NCI-H2081 treated with DMSO at 0.1 percent for 48 hours (cell line): ENCODE measurements at regions not wholly inside any gene's neighbourhood (a gene's known extent, or its start where the extent isn't known, plus 50 kb on each side); places are given as distances from the start of the nearest gene placed in this dataset.
"Not testable (repeated sequence)": the region's sequence is repeated elsewhere in the genome, so short reads cannot be mapped to it uniquely, and the experiment has no call there.

ENCODE experiments used
- DNase-seq: peaks from one replicate; lab custom pipeline; 2025; lab: John Stamatoyannopoulos, UW

- DNase-seq: no peak
These were observed 166.2 kb upstream of the CHD6 start for GRCh38 chr20:41784209-41784958.

DNA sequence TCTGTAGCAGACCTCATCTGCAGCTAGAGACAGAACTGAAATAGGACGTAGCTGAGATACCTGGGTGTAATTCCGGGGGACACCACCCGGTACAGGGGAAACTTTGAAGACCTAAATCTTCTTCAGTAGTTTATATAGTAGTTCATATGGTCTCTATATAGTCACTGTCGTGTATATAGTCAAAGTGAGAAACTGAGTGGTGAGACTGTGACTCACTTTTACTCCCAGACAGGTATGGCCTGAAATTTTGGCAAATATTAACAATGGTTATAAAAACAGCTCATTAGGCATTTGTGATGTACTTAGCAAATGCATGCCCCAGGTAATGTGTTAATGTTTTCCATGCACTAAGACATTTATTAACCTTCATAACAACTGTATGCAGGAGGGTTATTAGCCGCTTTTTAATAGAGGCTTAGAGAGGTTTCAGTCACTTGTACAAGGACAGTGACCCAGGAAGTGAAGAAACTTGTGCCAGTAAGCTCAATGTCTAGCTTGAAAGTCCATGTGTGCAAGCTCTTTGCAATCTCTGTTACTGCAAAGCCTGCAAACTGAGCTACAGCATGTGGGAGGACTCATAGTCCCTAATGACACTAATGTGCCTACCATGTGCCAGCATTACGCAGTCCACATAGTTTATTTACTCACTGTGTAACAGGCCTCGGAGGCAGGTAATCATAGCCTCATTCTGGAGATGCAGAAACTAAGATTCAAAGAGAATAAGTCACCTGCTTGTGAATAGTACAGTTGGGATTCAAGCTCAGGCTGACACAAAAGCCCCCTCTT, 165.4 kb upstream of the CHD6 start:
- DNase-seq: no peak

GRCh38 chr20:41782730-41783406, 164.7 kb upstream of the CHD6 start:
- no peak for DNase-seq

DNA sequence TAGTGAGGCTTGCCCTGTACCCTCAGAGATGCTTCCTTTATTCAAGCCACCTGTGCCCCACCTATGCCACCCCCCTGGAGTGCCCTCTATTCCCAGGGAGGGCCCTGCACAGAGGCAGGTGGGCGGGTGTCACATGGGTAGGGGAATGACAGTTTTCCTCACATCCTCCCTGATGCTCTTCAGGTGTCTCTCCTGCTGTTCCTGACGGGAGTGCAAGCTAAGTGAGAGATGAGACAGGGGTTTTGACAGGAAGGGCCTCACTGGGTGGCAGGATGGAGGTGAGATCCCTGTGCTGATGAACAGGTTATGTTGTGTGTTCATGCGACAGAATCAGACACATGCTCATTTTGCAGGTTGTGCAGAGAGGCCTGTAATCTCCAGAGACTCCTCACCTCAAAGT, 164.1 kb upstream of the CHD6 start:
- DNase-seq: no peak

DNA sequence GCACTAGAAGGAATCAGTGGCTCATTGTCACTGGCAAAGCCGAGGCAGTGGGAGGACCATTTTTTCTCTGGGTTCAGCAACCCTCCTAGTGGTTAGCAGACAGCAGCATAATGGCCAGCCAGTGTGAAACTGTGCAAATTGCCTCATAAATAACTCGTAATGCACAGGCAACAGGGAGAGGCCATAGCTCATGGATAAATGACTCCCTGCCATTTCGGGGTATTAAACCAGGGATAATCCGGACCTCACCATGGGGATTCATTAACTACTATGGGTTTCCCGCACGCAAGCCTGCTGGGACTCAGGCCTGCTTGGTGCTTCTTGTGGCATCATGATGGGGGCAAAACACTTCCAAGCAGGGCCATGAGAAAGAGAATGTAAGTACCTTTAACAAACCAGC, 158.2 kb upstream of the CHD6 start:
- DNase-seq: no peak

GRCh38 chr20:41774291-41774690, 156.1 kb upstream of the CHD6 start:
- DNase-seq: no peak

DNA sequence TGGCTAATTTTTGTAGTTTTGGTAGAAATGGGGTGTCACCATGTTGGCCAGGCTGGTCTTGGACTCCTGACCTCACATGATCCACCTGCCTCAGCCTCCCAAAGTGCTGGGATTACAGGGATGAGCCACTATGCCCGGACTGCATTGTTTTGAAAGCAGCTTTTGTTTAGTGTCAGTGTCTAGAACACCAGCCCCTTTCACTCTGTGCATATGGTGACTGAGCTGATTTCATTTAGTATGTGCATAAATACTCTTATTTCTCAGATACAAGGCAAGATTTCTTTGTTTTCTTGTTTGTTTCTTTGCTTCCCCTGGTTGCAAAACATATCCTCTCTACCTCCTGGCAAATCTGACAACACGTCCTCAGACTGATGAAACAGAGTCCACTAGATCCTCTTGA, 152.8 kb upstream of the CHD6 start:
- no peak for DNase-seq

DNA sequence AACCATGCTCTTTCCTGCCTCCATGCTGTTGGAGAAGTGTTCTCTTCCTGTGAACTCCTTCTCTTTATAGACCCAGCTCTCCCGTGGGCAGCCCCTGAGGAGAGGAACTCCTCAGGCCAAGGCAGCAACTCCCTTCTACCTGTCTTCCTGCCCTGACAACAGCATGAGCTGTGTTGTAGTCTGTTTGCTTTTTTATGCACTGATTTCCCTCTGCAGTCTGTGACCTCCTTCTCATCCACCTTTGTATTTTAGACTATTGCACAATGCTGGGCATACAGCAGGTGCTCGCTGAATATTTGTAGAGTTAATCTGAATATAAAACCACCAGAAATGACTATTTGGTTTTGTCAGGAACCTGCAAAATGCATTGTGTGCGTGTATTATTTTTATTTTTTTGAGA, 152.2 kb upstream of the CHD6 start:
- no peak for DNase-seq

DNA sequence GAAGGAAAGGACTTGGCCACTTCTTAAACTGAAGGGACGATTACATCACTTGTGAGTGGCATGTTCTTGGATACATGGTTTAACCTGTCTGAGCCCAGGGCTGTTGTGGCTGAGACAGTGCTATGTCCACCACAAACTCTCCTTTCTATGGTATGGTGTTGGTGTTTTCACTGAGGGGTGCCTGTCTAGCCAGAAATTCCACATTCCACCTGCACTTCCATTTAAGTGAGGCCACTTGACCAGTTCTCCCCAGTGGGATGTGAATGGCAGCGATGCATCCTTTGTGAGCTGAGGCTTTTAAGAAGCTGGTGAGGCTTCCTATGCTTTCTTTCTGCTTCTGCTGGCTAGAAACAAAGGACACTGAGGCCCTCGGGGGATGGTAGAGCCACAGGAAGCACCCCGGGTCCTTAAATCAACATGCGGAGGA, 151.4 kb upstream of the CHD6 start:
- DNase-seq: no peak

GRCh38 chr20:41750137-41750536, 132.0 kb upstream of the CHD6 start:
- no peak for DNase-seq

GRCh38 chr20:41748756-41749582, 130.8 kb upstream of the CHD6 start:
- DNase-seq: no peak

DNA sequence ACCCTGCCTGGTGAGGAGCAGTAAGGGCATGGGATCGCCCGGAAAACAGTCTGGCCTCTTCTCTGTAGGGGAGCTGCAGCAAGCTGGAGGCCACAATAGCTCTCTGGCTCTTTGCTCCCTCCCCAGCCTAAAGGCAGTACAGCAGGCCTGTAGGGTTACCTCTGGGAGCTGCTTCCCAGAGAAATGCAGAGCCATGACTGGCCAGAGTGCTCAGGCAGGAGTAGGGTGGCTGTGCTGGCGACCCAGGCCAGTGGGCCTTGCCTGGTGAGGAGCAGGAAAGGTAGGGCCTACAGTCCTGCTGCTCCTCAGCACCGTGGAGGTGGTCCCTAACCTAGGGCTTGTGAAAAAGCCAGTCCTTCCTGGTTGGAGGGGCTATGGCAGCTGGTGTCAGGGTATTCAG, 129.9 kb upstream of the CHD6 start:
- no peak for DNase-seq

GRCh38 chr20:41747226-41747625, 129.0 kb upstream of the CHD6 start:
- no peak for DNase-seq

GRCh38 chr20:41746635-41747034, 128.5 kb upstream of the CHD6 start:
- DNase-seq: no peak

DNA sequence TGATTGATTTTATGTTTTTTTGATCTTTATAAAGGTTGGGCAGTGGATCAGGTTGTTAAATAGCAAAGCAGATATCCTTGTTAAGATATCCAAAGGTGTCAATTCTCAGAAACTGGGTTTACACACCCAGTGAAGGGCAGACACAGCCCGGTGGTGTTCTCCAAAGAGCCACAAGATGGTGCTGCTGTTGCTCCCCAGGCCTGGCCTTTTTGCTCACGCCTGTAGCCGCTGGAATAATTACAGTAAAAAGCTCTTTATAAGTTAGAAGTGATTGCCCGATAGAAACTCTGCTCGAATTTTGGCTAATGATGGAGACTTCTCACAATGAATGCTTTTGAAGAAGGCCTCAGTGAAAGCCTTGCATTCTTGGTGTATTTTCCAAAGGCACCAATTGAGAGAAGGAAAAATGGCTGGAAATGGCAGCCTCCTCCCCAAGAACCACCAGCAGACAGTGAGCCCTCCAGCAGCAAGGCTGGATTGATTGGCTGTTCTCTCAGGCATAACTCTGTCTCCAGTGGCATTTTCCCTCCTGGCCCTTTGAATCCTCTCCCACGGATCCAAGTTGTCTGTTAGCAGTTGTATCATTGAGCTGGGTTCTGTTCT, 120.5 kb upstream of the CHD6 start:
- no peak for DNase-seq

DNA sequence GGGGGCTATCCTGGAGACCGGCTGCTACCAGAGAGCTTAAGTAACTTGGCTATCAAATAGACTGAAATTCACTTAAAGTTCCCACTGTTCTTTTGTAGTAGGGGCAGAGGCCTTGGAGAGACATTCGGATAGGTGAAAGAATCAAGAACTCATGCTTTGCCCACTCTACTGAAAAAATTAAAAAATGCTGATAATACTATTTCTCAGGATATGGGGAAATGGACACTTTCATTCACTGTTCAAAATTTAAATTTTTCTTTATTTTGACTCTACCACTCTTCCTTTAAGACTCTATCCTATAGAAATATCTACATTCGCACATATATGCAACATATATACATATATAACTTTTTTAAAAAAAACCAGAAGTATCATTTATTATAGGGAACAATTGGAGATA, 117.8 kb upstream of the CHD6 start:
- no peak for DNase-seq

DNA sequence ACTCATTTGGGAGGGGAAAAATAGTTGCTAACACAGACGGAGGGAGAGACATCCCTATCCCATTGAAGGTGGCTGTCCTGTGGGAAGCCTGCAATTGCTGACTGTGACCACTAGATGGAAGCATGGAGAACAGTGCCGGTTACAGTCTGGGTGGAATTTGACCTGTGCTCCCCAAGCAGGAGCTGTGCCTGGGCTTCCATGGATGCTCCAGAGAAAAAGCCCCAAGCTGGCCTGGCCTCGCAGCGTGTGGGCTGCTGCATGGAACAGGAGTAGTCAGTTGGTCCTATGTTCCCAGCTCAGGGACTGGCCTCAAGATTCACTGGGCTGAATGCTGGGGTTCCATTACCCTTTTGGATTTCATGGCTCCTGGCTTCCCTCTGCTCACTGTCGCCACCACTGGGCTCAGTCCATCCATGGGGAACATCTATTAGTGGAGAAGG, 116.3 kb upstream of the CHD6 start:
- DNase-seq: no peak

DNA sequence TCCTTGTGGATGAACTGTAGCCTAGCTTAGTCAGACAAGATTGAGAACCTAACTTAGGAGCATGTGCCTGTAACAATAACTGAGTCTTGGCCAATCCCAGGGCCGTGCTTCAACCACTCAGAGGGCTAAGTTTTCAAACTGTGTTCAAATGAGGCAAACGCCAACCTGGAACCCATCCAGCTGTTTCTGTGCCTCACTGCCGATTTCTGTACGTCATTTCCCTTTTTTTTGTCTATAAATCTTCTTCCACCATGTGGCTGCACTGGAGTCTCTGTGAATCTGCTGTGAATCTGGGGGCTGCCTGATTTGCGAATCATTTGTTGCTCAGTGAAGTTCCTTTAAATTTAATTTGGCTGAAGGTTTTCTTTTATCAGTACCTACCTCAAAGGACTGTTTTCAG, 115.0 kb upstream of the CHD6 start:
- no peak for DNase-seq

- DNase-seq: not testable (repeated sequence)
These were observed 113.0 kb upstream of the CHD6 start for GRCh38 chr20:41731198-41731597.

DNA sequence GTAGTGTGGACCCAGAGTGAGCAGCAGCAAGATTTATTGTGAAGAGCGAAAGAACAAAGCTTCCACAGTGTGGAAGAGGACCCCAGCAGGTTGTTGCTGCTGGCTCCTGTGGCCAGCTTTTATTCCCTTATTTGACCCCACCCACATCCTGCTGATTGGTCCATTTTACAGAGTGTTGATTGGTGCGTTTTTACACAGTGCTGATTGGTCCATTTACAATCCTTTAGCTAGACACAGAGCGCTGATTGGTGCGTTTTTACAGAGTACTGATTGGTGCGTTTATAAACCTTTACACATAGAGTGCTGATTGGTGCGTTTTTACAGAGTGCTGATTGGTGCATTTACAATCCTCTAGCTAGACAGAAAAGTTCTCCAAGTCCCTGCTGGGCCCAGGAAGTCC, 109.5 kb upstream of the CHD6 start:
- not testable (repeated sequence) for DNase-seq

DNA sequence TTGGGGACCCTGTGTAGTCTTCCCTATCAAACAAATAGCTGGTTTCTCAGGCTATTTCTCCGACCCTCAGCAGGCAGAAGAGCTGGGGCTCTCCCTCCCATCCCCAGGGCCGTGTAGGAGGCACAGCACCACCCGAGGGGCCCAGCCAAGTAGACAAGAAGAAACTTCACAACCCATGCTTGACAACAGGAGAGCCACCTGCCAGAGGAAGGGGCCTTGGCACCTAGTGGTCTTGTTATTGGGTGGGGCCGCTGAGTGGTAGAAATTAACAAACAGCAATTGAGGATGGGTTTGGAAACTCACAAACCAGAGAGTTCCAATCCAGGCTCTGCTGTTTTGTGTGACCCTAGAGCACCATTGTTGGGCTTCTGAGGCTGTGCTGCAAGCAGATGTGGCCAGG, 108.5 kb upstream of the CHD6 start:
- no peak for DNase-seq

GRCh38 chr20:41719151-41719550, 101.0 kb upstream of the CHD6 start:
- no peak for DNase-seq
